BE2C (cell line): ENCODE measurements at regions not wholly inside any gene's neighbourhood (a gene's known extent, or its start where the extent isn't known, plus 50 kb on each side); places are given as distances from the start of the nearest gene placed in this dataset.
A peak's percentile ranks its signal among the peaks of the same experiment; 100 is the strongest.

Source experiments
- DNase-seq: peaks from one replicate; pipeline ENCODE4 v3.0.0-alpha.2; 2020
- H3K27me3 ChIP-seq: fragments of 250-450 bp; sonication (Bioruptor Pico); 2 replicates; pipeline ENCODE4 v1.5.1; 2020; ENCODE audit warnings: mild to moderate bottlenecking
- H3K36me3 ChIP-seq: fragments of 250-450 bp; sonication (Bioruptor Pico); 2 replicates; pipeline ENCODE4 v1.5.1; 2020; ENCODE audit warnings: mild to moderate bottlenecking
- H3K4me1 ChIP-seq: fragments of 250-450 bp; sonication (Bioruptor Pico); 2 replicates; pipeline ENCODE4 v1.5.1; 2020
- H3K4me3 ChIP-seq: 2 replicates; pipeline ENCODE4 v1.5.1; 2011; ENCODE audit warnings: low read depth, low read length
- H3K9me3 ChIP-seq: fragments of 250-450 bp; sonication (Bioruptor Pico); 2 replicates; pipeline ENCODE4 v1.5.1; 2020
- TF ChIP-seq, protein P1 (sequence below): IDR thresholded peaks from 2 replicates; pipeline ENCODE4 v1.5.1; 2012; ENCODE audit warnings: mild to moderate bottlenecking, low read depth, low read length

GRCh38 chr12:84497819-84498218 is 414.8 kb downstream of the SLC6A15 start:
- Histone ChIP-seq H3K36me3 (no peaks in the 10 kb centered on the region), H3K27me3 (no peaks in the 10 kb centered on the region), H3K4me1 (peaks cover 6% of the 10 kb centered on the region; the same call in 1 of the 2 replicates), H3K9me3 (peaks cover 3% of the 10 kb centered on the region; the same call in 1 of the 2 replicates), H3K4me3 (no peak overlapping the region)
- TF ChIP-seq, protein P1, sequence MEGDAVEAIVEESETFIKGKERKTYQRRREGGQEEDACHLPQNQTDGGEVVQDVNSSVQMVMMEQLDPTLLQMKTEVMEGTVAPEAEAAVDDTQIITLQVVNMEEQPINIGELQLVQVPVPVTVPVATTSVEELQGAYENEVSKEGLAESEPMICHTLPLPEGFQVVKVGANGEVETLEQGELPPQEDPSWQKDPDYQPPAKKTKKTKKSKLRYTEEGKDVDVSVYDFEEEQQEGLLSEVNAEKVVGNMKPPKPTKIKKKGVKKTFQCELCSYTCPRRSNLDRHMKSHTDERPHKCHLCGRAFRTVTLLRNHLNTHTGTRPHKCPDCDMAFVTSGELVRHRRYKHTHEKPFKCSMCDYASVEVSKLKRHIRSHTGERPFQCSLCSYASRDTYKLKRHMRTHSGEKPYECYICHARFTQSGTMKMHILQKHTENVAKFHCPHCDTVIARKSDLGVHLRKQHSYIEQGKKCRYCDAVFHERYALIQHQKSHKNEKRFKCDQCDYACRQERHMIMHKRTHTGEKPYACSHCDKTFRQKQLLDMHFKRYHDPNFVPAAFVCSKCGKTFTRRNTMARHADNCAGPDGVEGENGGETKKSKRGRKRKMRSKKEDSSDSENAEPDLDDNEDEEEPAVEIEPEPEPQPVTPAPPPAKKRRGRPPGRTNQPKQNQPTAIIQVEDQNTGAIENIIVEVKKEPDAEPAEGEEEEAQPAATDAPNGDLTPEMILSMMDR: peak; percentile 80
- DNase-seq: peak; percentile 61

GRCh38 chr12:84495711-84496110 is 416.9 kb downstream of the SLC6A15 start:
- TF ChIP-seq, protein P1: no peak
- peaks cover 3% of the 10 kb centered on the region; the same call in 1 of the 2 replicates for H3K9me3 ChIP-seq
- H3K4me3 ChIP-seq: no peak overlapping the region
- no peaks in the 10 kb centered on the region for H3K27me3 ChIP-seq
- H3K36me3 ChIP-seq: no peaks in the 10 kb centered on the region
- DNase-seq: no peak
- H3K4me1 ChIP-seq: no peaks in the 10 kb centered on the region

- Histone ChIP-seq H3K9me3 (peaks cover under 1% of the 10 kb centered on the region; the same call in 1 of the 2 replicates), H3K4me1 (no peaks in the 10 kb centered on the region), H3K27me3 (no peaks in the 10 kb centered on the region), H3K36me3 (no peaks in the 10 kb centered on the region), H3K4me3 (no peak overlapping the region)
- TF ChIP-seq, protein P1: no peak
- no peak for DNase-seq
These were observed 420.2 kb downstream of the SLC6A15 start for GRCh38 chr12:84492351-84492883.

GRCh38 chr12:84484798-84485197 is 427.8 kb downstream of the SLC6A15 start:
- no peak for DNase-seq
- Histone ChIP-seq H3K27me3 (no peaks in the 10 kb centered on the region), H3K4me1 (no peaks in the 10 kb centered on the region), H3K4me3 (no peak overlapping the region), H3K36me3 (no peaks in the 10 kb centered on the region), H3K9me3 (no peaks in the 10 kb centered on the region)
- TF ChIP-seq, protein P1: no peak

DNA sequence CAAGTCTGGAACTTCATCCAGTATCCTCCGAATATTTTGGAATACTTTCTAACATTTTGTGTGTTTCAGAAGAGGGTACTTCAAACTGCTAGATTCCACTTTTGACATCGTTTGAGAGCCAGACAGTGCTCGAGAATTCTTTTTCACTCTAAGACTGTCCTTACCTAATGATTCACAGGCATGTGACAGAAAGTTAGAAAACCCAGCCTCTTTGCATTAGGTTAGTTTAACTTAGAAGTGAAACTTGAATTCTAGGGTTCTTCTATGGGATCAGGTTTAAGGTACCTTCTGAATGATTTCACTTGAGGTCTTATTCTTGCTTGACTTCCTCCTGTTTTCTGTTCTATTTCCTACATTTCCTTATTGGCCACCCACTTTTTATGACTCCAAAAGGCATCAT is 431.8 kb downstream of the SLC6A15 start:
- TF ChIP-seq, protein P1: no peak
- no peaks in the 10 kb centered on the region for H3K36me3 ChIP-seq
- H3K9me3 ChIP-seq: no peaks in the 10 kb centered on the region
- H3K4me1 ChIP-seq: no peaks in the 10 kb centered on the region
- no peak for DNase-seq
- no peaks in the 10 kb centered on the region for H3K27me3 ChIP-seq
- H3K4me3 ChIP-seq: no peak overlapping the region

DNA sequence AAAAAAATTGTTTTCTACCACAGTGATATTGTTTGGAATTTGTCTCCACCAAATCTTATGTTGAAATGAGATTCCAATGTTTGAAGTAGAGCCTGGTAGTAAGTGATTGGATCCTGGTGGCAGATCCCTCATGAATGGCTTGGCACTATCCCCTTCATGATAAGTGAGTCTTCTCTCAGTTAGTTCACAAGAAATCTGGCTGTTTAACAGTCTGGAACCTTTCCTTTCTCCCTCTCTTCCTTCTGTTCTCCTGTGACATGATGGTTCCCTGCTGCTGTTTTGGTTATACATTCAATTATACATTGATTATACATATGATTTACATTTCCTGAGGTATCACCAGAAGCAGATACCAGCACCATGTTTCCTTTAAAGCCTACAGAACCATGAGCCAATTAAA is 442.2 kb downstream of the SLC6A15 start:
- Histone ChIP-seq H3K9me3 (no peaks in the 10 kb centered on the region), H3K27me3 (no peaks in the 10 kb centered on the region), H3K4me1 (no peaks in the 10 kb centered on the region), H3K36me3 (no peaks in the 10 kb centered on the region), H3K4me3 (no peak overlapping the region)
- TF ChIP-seq, protein P1: no peak
- DNase-seq: no peak
